Gastrocnemius medialis (tissue), 4 donors: ENCODE measurements at regions not wholly inside any gene's neighbourhood (a gene's known extent, or its start where the extent isn't known, plus 50 kb on each side); places are given as distances from the start of the nearest gene placed in this dataset.
"Not testable (repeated sequence)": the region's sequence is repeated elsewhere in the genome, so short reads cannot be mapped to it uniquely, and the experiment has no call there.

ENCODE experiments used
- ATAC-seq, 2 donors: fragments of 150-250 bp; one replicate each; pipeline ENCODE4 v1.9.1; 2016
- DNase-seq, 2 donors: peaks; one replicate each; pipeline ENCODE4 v3.0.0-alpha.2; 2019
- H3K27ac ChIP-seq, 4 donors: fragments of 200-600 bp; sonication (generic); 1 replicate in 1 of 4; 2 replicates in 3 of 4; pipeline ENCODE4 v1.5.1; 2016 to 2018; ENCODE audit warnings: mild to moderate bottlenecking in 2 of 4, moderate library complexity in 1 of 4
- H3K27me3 ChIP-seq, 3 donors: fragments of 200-600 bp; sonication (generic) in 2 of 3; 1 replicate in 1 of 3; 2 replicates in 2 of 3; pipeline versions ENCODE4 v1.5.1 to v1.6.0; 2016 to 2019; ENCODE audit warnings: mild to moderate bottlenecking in 1 of 3, moderate library complexity in 1 of 3
- H3K36me3 ChIP-seq, 2 donors: fragments of 200-600 bp; sonication (generic) in 1 of 2; one replicate each; pipeline ENCODE4 v1.5.1; 2017 to 2018
- H3K4me1 ChIP-seq, 2 donors: fragments of 200-600 bp; sonication (generic) in 1 of 2; one replicate each; pipeline ENCODE4 v1.5.1; 2016 to 2017; ENCODE audit warnings: mild to moderate bottlenecking in 2 of 2
- H3K4me3 ChIP-seq, 4 donors: fragments of 200-600 bp; sonication (generic) in 3 of 4; 1 replicate in 1 of 4; 2 replicates in 3 of 4; pipeline ENCODE4 v1.5.1; 2016 to 2019; ENCODE audit warnings: mild to moderate bottlenecking in 2 of 4
- H3K9me3 ChIP-seq, 3 donors: fragments of 200-600 bp; sonication (generic) in 2 of 3; 1 replicate in 1 of 3; 2 replicates in 2 of 3; pipeline ENCODE4 v1.5.1; 2016 to 2019
- POLR2A ChIP-seq, 2 donors: fragments of 450-650 bp; IDR thresholded peaks; one replicate each; pipeline ENCODE4 v1.6.1; 2017; ENCODE audit warnings: antibody characterized with exemption in 2 of 2, mild to moderate bottlenecking in 2 of 2, moderate library complexity in 2 of 2
- in situ Hi-C, 4 donors: fragments of 200-750 bp; cut with MboI; loops; one replicate each; pipeline versions ENCODE4 v1.15.0 to v1.8.0; 2017; ENCODE audit warnings: low sequenced_read_pairs in 4 of 4
- intact Hi-C: fragments of 100-400 bp; cut with DNase I; formaldehyde crosslinking; loops from one replicate; pipeline ENCODE4 v1.15.1; 2023; ENCODE audit warnings: low total_unique reads
- TF ChIP-seq, protein P1 (sequence below), 5 experiments: fragments of 450-650 bp in 3 of 5; fragments of 200-600 bp in 2 of 5; sonication (generic) in 2 of 5; IDR thresholded peaks in 4 of 5; conservative IDR thresholded peaks in 1 of 5; 1 replicate in 4 of 5; 2 replicates in 1 of 5; pipeline ENCODE4 v1.5.1; 2016 to 2019; ENCODE audit warnings: antibody characterized with exemption in 5 of 5, mild to moderate bottlenecking in 3 of 5, moderate library complexity in 3 of 5

GRCh38 chr14:105616802-105617192 is 90.4 kb downstream of the TMEM121 start:
- Histone ChIP-seq H3K4me3 (no peak overlapping the region), H3K27me3 (no peaks in the 10 kb centered on the region), H3K9me3 (no peaks in the 10 kb centered on the region), H3K36me3 (no peaks in the 10 kb centered on the region), H3K4me1 (no peaks in the 10 kb centered on the region), H3K27ac (no peak overlapping the region)
- ATAC-seq (no peak), DNase-seq (no peak)
- intact Hi-C loops: no loop called here
- in situ Hi-C loops: no loop called here
- TF ChIP-seq, protein P1, sequence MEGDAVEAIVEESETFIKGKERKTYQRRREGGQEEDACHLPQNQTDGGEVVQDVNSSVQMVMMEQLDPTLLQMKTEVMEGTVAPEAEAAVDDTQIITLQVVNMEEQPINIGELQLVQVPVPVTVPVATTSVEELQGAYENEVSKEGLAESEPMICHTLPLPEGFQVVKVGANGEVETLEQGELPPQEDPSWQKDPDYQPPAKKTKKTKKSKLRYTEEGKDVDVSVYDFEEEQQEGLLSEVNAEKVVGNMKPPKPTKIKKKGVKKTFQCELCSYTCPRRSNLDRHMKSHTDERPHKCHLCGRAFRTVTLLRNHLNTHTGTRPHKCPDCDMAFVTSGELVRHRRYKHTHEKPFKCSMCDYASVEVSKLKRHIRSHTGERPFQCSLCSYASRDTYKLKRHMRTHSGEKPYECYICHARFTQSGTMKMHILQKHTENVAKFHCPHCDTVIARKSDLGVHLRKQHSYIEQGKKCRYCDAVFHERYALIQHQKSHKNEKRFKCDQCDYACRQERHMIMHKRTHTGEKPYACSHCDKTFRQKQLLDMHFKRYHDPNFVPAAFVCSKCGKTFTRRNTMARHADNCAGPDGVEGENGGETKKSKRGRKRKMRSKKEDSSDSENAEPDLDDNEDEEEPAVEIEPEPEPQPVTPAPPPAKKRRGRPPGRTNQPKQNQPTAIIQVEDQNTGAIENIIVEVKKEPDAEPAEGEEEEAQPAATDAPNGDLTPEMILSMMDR (IDR thresholded peaks at IDR 0.05 in 4 of 5, conservative IDR thresholded peaks at IDR 0.05 in 1 of 5): no peak
- TF ChIP-seq POLR2A (IDR thresholded peaks at IDR 0.05): no peak

DNA sequence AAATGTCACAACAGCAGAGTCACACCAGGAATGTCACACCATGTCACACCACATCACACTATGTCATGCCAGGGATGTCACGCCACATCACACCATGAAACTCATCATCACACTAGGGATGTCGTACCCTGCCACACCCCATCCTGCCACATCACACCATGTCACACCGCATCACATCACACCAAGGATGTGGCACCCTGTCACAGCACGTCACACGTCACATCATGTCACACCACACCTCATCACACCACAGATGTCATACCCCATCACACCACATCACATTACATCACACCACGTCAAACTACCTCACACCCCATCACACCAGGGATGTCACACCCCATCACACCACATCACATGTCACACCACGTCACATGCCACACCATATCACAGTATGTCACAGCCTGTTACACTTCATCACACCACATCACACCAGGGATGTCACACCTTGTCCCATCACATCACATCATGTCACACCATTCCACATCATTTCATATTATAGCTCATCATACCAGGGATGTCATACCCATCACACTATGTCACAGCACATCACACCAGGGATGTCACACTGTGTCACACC is 90.9 kb downstream of the TMEM121 start:
- Histone ChIP-seq H3K27ac (no peak overlapping the region), H3K4me3 (no peak overlapping the region), H3K36me3 (no peaks in the 10 kb centered on the region), H3K4me1 (no peaks in the 10 kb centered on the region), H3K9me3 (no peaks in the 10 kb centered on the region), H3K27me3 (no peaks in the 10 kb centered on the region)
- peak in 1 of 2 donors; percentile 39 for ATAC-seq
- in situ Hi-C loops: no loop called here
- no peak for DNase-seq
- intact Hi-C loops: no loop called here
- no peak for TF ChIP-seq POLR2A (IDR thresholded peaks at IDR 0.05)
- TF ChIP-seq, protein P1 (IDR thresholded peaks at IDR 0.05 in 4 of 5, conservative IDR thresholded peaks at IDR 0.05 in 1 of 5): no peak

- H3K4me3 ChIP-seq, H3K36me3 ChIP-seq, intact Hi-C loops, H3K9me3 ChIP-seq, H3K27me3 ChIP-seq, ATAC-seq, DNase-seq, H3K27ac ChIP-seq, H3K4me1 ChIP-seq, in situ Hi-C loops: not testable (repeated sequence)
These were observed 91.4 kb downstream of the TMEM121 start for GRCh38 chr14:105617805-105618204.

GRCh38 chr14:105619324-105619723 is 92.9 kb downstream of the TMEM121 start:
- DNase-seq, in situ Hi-C loops, intact Hi-C loops, H3K36me3 ChIP-seq, H3K27me3 ChIP-seq, H3K4me1 ChIP-seq, H3K27ac ChIP-seq, H3K4me3 ChIP-seq, H3K9me3 ChIP-seq, ATAC-seq: not testable (repeated sequence)

DNA sequence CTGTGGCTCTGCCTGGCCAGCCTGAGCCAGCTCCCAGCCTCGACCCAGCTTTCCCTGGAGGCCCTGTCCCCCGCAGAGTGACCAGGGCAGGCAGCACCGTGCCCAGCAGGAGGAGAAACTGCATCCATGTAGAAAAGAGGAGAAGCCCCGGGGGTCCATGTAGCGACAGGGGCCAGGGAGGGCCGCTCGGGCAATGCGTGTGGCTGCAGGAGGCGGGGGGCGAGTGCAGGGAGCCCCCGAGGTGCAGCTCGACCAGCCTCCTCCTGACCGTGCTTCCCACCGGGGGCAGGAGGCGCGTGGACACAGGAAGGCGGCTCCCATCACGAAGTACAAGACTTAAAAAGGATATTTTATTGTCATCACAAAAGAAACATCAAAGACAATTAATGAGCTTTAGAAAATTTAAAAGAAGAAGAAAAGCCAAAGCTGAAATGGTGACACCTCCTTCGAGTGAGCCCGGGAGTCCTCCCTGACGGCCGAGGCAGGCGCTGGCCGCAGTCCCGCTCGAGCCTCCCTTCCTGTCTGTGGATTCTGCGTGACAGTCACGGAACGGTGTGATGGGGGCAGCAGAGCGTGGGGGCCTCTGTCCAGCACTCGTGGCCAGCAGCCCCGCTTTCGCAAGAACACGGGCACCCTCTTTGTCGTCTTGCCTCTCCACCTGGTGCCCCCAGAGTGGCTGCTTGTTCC is 93.9 kb downstream of the TMEM121 start:
- H3K4me1 ChIP-seq, DNase-seq, intact Hi-C loops, ATAC-seq, H3K27me3 ChIP-seq, H3K4me3 ChIP-seq, H3K27ac ChIP-seq, H3K9me3 ChIP-seq, H3K36me3 ChIP-seq, in situ Hi-C loops: not testable (repeated sequence)

- H3K27me3 ChIP-seq, H3K36me3 ChIP-seq, H3K4me1 ChIP-seq, in situ Hi-C loops, H3K9me3 ChIP-seq, DNase-seq, H3K27ac ChIP-seq, ATAC-seq, H3K4me3 ChIP-seq, intact Hi-C loops: not testable (repeated sequence)
These were observed 94.6 kb downstream of the TMEM121 start for GRCh38 chr14:105620865-105621471.

GRCh38 chr14:105621479-105622328 is 95.3 kb downstream of the TMEM121 start:
- H3K36me3 ChIP-seq, H3K27me3 ChIP-seq, H3K4me3 ChIP-seq, DNase-seq, intact Hi-C loops, H3K9me3 ChIP-seq, H3K27ac ChIP-seq, H3K4me1 ChIP-seq, in situ Hi-C loops, ATAC-seq: not testable (repeated sequence)
